ENCODE measurements at regions not wholly inside any gene's neighbourhood (a gene's known extent, or its start where the extent isn't known, plus 50 kb on each side); places are given as distances from the start of the nearest gene placed in this dataset.

DNA sequence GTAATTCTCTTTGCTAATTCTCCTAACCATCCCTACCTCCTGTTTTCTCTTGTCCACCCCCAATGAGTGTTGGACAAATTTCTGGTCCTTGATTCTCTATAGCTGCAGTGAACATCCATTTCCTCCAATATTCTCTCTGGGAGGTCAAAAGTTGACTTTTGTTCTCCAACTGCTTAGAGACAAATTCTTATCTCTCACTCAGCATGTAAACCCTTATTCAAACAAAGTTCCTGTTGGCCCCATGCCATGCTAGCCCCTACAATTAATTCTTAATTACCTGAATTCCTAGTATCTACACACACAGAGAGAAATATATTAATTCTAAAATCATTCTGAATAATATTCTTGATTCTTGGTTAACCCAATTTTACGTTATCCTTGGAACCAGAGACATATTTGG, 472.9 kb upstream of the ACTBL2 start:
- Histone ChIP-seq H3K4me1 (no peaks in the 10 kb centered on the region), H3K27ac (no peak overlapping the region), H3K36me3 (no peaks in the 10 kb centered on the region), H3K9me3 (no peaks in the 10 kb centered on the region), H3K4me3 (no peak overlapping the region), H3K27me3 (no peaks in the 10 kb centered on the region)
- intact Hi-C loops (cut with DNase I; ENCODE audit: low total_unique reads), result no loop called here
- TF ChIP-seq, protein P1, sequence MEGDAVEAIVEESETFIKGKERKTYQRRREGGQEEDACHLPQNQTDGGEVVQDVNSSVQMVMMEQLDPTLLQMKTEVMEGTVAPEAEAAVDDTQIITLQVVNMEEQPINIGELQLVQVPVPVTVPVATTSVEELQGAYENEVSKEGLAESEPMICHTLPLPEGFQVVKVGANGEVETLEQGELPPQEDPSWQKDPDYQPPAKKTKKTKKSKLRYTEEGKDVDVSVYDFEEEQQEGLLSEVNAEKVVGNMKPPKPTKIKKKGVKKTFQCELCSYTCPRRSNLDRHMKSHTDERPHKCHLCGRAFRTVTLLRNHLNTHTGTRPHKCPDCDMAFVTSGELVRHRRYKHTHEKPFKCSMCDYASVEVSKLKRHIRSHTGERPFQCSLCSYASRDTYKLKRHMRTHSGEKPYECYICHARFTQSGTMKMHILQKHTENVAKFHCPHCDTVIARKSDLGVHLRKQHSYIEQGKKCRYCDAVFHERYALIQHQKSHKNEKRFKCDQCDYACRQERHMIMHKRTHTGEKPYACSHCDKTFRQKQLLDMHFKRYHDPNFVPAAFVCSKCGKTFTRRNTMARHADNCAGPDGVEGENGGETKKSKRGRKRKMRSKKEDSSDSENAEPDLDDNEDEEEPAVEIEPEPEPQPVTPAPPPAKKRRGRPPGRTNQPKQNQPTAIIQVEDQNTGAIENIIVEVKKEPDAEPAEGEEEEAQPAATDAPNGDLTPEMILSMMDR (IDR thresholded peaks at IDR 0.05), result no peak
- TF ChIP-seq POLR2AphosphoS5 (IDR thresholded peaks at IDR 0.05) (no peak), POLR2A (IDR thresholded peaks at IDR 0.05) (no peak)
- DNase-seq (ENCODE audit: low spot score in 2 of 2), result no peak

DNA sequence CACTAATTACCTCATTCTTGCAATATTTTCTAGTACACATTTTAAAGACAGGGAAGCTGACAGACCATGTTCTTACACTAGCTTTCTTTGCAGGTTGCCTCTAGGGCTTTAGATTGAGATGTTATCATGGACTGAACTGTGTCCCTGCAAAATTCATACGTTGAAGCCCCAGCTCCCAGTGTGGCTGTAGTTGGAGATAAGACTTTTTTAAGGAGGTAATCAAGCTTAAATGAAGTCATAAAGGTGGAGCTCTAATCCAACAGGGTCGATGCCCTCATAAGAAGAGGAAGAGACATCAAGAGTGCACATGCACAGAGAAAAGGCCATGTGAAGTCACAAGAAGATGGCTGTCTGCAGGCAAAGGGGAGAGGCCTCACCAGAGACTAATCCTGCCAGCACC, 471.2 kb upstream of the ACTBL2 start:
- intact Hi-C loops (cut with DNase I; ENCODE audit: low total_unique reads), result no loop called here
- Histone ChIP-seq H3K4me1 (no peaks in the 10 kb centered on the region), H3K27me3 (no peaks in the 10 kb centered on the region), H3K36me3 (no peaks in the 10 kb centered on the region), H3K27ac (no peak overlapping the region), H3K4me3 (no peak overlapping the region), H3K9me3 (no peaks in the 10 kb centered on the region)
- TF ChIP-seq POLR2AphosphoS5 (IDR thresholded peaks at IDR 0.05) (no peak), POLR2A (IDR thresholded peaks at IDR 0.05) (no peak)
- TF ChIP-seq, protein P1 (IDR thresholded peaks at IDR 0.05), result no peak
- no peak for DNase-seq (ENCODE audit: low spot score in 2 of 2)

DNA sequence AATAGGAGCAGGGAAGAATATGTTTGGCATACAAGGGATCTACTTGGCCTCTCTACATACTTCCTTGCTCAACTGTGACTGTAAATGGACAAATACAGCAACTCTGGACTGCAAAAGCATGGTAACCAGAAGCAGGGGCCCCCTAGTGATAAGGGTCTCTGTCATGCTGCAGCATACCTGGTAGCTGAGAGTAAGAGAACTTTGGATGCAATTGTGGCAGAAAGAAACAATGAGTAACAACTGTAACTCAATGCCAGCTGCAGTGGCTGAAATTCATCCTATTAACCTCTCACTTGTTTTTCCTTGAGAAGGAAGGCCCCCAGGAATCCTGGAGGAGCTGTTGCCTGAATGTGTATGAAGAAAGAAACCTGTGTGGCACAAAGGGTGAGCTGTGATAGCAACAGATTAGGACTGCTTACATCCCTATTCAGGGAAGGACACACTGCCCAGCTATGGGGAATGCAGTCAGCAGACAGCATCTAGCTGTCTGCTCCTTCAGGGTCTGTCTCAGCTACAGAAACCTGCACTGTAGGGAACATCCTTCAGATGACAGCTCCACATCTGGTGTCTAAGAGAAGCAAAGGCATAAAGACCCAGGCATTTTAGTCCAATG, 468.1 kb upstream of the ACTBL2 start:
- Histone ChIP-seq H3K27me3 (no peaks in the 10 kb centered on the region), H3K9me3 (no peaks in the 10 kb centered on the region), H3K4me3 (no peak overlapping the region), H3K36me3 (no peaks in the 10 kb centered on the region), H3K4me1 (no peaks in the 10 kb centered on the region), H3K27ac (no peak overlapping the region)
- intact Hi-C loops (cut with DNase I; ENCODE audit: low total_unique reads), result no loop called here
- DNase-seq (ENCODE audit: low spot score in 2 of 2), result no peak
- TF ChIP-seq, protein P1 (IDR thresholded peaks at IDR 0.05), result no peak
- TF ChIP-seq POLR2A (IDR thresholded peaks at IDR 0.05), result no peak
- TF ChIP-seq POLR2AphosphoS5 (IDR thresholded peaks at IDR 0.05), result no peak

DNA sequence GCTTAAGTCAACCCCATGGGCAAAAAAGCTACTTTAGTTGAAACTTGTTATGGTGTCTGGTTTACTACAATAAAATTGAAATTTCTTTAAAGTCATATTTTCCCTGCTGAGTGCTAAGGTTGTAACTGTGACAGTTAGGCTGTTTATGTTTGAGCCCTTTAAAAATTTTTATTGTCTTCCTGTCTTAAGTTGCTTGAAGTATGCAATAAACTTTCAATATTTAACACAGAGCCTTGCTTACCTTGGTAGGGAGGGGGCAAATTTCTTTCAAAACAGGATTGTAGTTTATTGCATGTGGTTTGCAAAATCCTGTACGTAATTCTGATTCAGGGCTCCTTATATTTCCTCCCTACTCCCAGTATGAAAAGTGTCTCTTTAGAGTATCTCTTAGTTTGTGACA, 465.5 kb upstream of the ACTBL2 start:
- Histone ChIP-seq H3K4me1 (no peaks in the 10 kb centered on the region), H3K9me3 (no peaks in the 10 kb centered on the region), H3K4me3 (no peak overlapping the region), H3K27ac (no peak overlapping the region), H3K36me3 (no peaks in the 10 kb centered on the region), H3K27me3 (no peaks in the 10 kb centered on the region)
- TF ChIP-seq POLR2A (IDR thresholded peaks at IDR 0.05) (no peak), POLR2AphosphoS5 (IDR thresholded peaks at IDR 0.05) (no peak)
- TF ChIP-seq, protein P1 (IDR thresholded peaks at IDR 0.05), result no peak
- no peak for DNase-seq (ENCODE audit: low spot score in 2 of 2)
- intact Hi-C loops (cut with DNase I; ENCODE audit: low total_unique reads), result no loop called here

DNA sequence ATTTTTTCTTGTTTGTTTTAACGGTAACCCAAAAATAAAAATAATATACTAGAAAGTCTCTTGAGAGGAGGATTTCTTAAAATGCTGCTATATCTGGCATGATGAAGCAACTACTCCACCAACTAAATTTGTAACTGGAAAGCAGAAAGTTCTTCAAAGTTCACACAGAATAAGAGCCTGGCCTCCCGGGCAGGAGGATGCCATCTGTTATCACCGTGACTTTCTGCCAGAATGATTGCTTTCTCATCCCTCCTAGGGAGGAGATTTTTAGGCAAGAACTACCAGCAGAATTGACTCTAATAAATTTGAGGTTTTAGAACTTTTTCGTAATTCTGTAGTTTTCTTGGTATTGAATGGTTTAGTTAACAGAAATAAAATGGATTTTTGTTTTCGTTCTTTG, 464.6 kb upstream of the ACTBL2 start:
- no peaks in the 10 kb centered on the region for H3K4me1 ChIP-seq
- H3K27ac ChIP-seq, result no peak overlapping the region
- no peaks in the 10 kb centered on the region for H3K9me3 ChIP-seq
- no peaks in the 10 kb centered on the region for H3K36me3 ChIP-seq
- H3K4me3 ChIP-seq, result no peak overlapping the region
- intact Hi-C loops (cut with DNase I; ENCODE audit: low total_unique reads), result no loop called here
- no peaks in the 10 kb centered on the region for H3K27me3 ChIP-seq
- DNase-seq (ENCODE audit: low spot score in 2 of 2), result no peak
- TF ChIP-seq POLR2AphosphoS5 (IDR thresholded peaks at IDR 0.05), result no peak
- TF ChIP-seq, protein P1 (IDR thresholded peaks at IDR 0.05), result no peak

Data from breast epithelium (tissue), 4 donors.